Colonic mucosa (tissue), 4 donors: ENCODE measurements at regions not wholly inside any gene's neighbourhood (a gene's known extent, or its start where the extent isn't known, plus 50 kb on each side); places are given as distances from the start of the nearest gene placed in this dataset.

Source experiments
- DNase-seq: peaks from one replicate; pipeline ENCODE4 v3.0.0-alpha.2; 2020
- H3K27ac ChIP-seq: fragments of 200-600 bp; one replicate; pipeline ENCODE4 v1.8.0; 2021
- H3K27me3 ChIP-seq: fragments of 200-600 bp; one replicate; pipeline ENCODE4 v1.8.0; 2021
- H3K36me3 ChIP-seq: fragments of 200-600 bp; one replicate; pipeline ENCODE4 v1.8.0; 2021
- H3K4me1 ChIP-seq: fragments of 200-600 bp; one replicate; pipeline ENCODE4 v1.8.0; 2021; ENCODE audit warnings: mild to moderate bottlenecking
- H3K4me3 ChIP-seq: fragments of 200-600 bp; one replicate; pipeline ENCODE4 v1.8.0; 2021
- H3K9ac ChIP-seq, 2 donors: one replicate each; pipeline ENCODE4 v1.7.0; 2013; ENCODE audit warnings: control low read depth in 2 of 2, low read depth in 2 of 2, low read length in 2 of 2
- H3K9me3 ChIP-seq: fragments of 200-600 bp; one replicate; pipeline ENCODE4 v1.8.0; 2021
- intact Hi-C: fragments of 100-400 bp; cut with DNase I; formaldehyde crosslinking; loops from one replicate; pipeline ENCODE4 v1.14.1; 2022
- TF ChIP-seq, protein P1 (sequence below): fragments of 200-600 bp; IDR thresholded peaks from one replicate; pipeline ENCODE4 v1.8.0; 2022; ENCODE audit warnings: antibody characterized with exemption, mild to moderate bottlenecking
- donor health status: healthy.
- donor health status: DM: no; HTN: no; CAD: no.
- donor health status: DM: no; HTN: no; CAD: no.

DNA sequence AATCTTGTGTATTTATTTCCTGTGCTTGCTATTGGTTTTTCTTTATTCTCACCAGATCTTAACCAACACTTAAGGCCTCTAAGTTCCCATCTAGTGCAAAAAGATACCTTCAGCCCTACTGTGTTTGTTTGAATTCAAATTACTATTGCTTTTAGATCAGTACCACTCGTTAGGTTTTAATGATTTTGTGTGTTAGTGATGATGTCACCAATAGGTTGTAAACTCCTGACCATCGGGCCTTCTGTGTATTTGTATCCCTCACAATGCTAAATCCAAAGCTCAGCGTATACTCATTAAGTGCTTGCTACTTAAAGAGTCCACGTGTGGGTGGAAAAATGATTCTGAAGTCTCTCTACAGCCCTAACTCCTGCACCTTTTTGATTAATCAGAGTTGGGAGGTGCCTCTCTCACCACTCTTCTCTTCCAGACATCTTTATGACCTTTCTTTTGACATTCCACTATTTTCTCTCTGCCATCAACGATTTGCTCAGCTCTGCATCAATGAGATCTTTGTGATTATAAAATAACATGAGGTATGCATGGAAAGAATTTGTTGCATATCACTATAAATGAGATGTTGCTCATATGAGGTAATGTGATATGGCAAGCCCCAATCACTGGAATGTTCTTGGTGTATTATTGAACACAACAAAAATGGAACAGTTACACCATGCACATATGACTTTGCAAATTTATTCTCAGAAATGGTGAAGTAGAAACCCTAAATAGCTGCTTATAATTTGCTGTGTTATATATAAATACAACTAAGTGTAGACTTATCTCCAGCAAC is 55.1 kb upstream of the LAMA2 start:
- Histone ChIP-seq H3K36me3 (no peaks in the 10 kb centered on the region), H3K27ac (no peak overlapping the region), H3K27me3 (no peaks in the 10 kb centered on the region), H3K9me3 (no peaks in the 10 kb centered on the region), H3K4me3 (no peak overlapping the region), H3K9ac (no peak overlapping the region), H3K4me1 (no peaks in the 10 kb centered on the region)
- TF ChIP-seq, protein P1, sequence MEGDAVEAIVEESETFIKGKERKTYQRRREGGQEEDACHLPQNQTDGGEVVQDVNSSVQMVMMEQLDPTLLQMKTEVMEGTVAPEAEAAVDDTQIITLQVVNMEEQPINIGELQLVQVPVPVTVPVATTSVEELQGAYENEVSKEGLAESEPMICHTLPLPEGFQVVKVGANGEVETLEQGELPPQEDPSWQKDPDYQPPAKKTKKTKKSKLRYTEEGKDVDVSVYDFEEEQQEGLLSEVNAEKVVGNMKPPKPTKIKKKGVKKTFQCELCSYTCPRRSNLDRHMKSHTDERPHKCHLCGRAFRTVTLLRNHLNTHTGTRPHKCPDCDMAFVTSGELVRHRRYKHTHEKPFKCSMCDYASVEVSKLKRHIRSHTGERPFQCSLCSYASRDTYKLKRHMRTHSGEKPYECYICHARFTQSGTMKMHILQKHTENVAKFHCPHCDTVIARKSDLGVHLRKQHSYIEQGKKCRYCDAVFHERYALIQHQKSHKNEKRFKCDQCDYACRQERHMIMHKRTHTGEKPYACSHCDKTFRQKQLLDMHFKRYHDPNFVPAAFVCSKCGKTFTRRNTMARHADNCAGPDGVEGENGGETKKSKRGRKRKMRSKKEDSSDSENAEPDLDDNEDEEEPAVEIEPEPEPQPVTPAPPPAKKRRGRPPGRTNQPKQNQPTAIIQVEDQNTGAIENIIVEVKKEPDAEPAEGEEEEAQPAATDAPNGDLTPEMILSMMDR: no peak
- intact Hi-C loops: no loop called here
- no peak for DNase-seq

DNA sequence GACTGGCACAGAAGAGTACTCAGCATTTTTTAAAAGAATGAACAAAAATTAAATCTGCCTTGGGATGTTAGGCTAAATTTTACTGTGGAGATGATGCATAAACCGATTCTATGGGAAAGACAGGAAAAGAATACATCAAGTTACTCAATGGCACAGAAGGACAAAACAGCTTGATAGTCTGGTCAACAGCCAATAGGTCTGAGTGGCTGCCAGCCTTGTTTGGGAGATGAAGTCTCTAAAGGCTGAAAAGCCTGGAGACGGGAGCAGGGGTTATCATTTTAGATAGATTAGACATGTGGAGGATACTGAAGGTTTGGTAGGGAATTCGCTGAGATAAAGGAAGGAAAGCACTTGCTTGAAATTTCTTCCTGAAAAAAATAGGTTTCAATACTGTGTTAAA is 56.3 kb upstream of the LAMA2 start:
- intact Hi-C loops: no loop called here
- TF ChIP-seq, protein P1: no peak
- H3K27me3 ChIP-seq: no peaks in the 10 kb centered on the region

DNA sequence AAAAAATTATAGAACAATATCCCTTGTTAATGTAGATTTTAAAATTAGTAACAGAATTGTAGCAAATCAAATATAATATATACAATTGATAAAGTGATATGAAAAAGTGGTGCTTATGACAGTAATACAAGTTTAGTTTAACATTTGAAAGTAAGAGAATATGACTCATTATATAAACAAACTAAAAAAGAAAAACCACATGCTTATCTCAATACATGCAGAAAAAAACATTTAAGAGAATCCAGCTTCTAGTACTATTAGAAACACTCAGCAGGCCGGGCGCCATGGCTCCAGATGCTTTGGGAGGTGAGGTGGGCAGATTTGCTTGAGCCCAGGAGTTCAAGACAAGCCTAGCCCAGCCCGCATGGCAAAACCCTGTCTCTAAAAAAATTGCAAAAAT is 60.7 kb upstream of the LAMA2 start:
- Histone ChIP-seq H3K4me3 (no peak overlapping the region), H3K4me1 (no peaks in the 10 kb centered on the region), H3K27ac (no peak overlapping the region), H3K9me3 (no peaks in the 10 kb centered on the region), H3K9ac (no peak overlapping the region), H3K36me3 (no peaks in the 10 kb centered on the region), H3K27me3 (no peaks in the 10 kb centered on the region)
- DNase-seq: no peak
- TF ChIP-seq, protein P1: no peak
- intact Hi-C loops: no loop called here

More for the DNA sequence above, 56.3 kb upstream of the LAMA2 start:
- H3K4me1 ChIP-seq: no peaks in the 10 kb centered on the region
- H3K4me3 ChIP-seq: no peak overlapping the region
- H3K9me3 ChIP-seq: no peaks in the 10 kb centered on the region
- DNase-seq: no peak
- H3K9ac ChIP-seq: no peak overlapping the region
- no peaks in the 10 kb centered on the region for H3K36me3 ChIP-seq
- H3K27ac ChIP-seq: no peak overlapping the region

DNA sequence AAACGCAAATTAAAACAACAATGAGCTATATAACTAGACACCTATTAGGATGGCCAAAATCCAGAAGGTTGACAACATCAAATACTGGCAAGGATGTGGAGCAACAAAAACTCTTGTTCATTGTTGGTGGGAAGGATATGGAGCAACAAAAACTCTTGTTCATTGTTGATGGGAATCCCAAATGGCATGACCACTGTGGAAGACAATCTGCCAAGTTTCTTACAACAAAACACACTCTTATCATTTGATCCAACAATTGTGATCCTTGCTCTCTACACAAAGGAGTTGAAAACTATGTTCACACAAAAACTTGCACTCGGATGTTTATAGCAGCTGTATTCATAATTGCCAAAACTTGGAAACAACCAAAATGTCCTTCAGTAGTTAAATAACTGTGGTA is 61.8 kb upstream of the LAMA2 start:
- Histone ChIP-seq H3K4me1 (no peaks in the 10 kb centered on the region), H3K27me3 (no peaks in the 10 kb centered on the region), H3K4me3 (no peak overlapping the region), H3K27ac (no peak overlapping the region), H3K36me3 (no peaks in the 10 kb centered on the region), H3K9ac (no peak overlapping the region), H3K9me3 (no peaks in the 10 kb centered on the region)
- TF ChIP-seq, protein P1: no peak
- DNase-seq: no peak
- intact Hi-C loops: no loop called here

DNA sequence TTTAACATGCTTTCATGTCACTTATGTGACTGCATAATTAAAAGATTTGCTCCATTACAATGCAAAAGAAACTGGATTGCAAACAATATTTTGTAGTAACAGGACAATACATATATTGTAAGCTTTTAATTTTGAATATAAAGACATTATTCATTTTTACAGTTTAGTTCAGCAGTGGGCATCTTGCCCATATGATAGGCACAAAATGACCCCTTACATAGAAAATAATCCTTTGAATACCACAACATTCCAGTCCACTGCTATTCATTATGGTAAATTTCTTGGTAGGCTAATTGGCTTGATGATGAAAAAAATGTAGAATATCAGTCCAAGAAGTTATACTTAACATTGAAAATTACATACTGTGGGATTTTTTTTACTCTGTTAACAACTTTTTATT is 74.1 kb upstream of the LAMA2 start:
- Histone ChIP-seq H3K27ac (no peak overlapping the region), H3K4me3 (no peak overlapping the region), H3K4me1 (no peaks in the 10 kb centered on the region), H3K27me3 (no peaks in the 10 kb centered on the region), H3K36me3 (no peaks in the 10 kb centered on the region), H3K9me3 (no peaks in the 10 kb centered on the region), H3K9ac (no peak overlapping the region)
- DNase-seq: no peak
- TF ChIP-seq, protein P1: no peak
- intact Hi-C loops: no loop called here
